HG02852 (cell line): ENCODE measurements at regions not wholly inside any gene's neighbourhood (a gene's known extent, or its start where the extent isn't known, plus 50 kb on each side); places are given as distances from the start of the nearest gene placed in this dataset.

Source experiments
- ATAC-seq: cut with Tn5 transposase; IDR thresholded peaks from one replicate; pipeline ENCODE4 v1.9.1; 2021; ENCODE audit warnings: mild to moderate bottlenecking, moderate library complexity; ENCODE audit not compliant: unreplicated experiment

DNA sequence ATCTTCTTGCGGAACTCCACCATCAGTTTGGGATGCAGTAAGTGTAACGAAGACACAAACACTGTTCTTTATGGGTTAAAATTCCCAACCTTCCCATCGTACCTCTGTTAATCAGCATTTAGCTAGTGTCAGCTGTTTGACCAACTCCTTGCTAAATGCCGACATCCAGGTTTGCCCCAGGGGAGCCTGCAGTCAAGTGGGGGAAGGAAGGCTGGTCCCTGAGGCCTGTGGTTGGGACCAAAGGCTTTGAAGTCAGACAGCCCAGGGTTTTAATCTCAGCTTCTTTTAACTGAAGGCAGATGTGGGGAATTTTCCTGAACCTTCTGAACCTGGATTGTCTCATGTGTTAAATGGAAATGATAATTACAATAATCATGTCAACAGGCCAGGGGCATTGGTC lies 443.7 kb downstream of the GLRX3 start:
- no peak for ATAC-seq

DNA sequence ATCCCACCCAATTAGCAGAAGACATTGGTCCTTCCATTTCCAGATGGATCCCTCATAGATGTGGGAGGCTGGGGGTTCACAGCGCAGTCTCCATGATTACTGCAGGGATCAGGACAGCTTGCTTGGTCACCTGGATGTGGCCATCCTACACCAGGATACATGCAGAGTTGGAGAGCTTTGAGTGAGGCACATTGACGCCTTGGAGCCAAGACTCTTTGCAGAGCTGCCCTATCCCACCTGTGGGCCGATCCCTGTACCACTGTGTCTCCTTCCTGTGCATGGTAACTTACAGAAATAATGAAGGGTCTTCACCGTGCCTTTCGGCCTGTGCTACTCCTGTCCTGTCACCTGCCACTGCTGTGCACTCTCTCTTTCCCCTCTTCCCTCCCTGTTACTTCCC lies 444.8 kb downstream of the GLRX3 start:
- no peak for ATAC-seq

DNA sequence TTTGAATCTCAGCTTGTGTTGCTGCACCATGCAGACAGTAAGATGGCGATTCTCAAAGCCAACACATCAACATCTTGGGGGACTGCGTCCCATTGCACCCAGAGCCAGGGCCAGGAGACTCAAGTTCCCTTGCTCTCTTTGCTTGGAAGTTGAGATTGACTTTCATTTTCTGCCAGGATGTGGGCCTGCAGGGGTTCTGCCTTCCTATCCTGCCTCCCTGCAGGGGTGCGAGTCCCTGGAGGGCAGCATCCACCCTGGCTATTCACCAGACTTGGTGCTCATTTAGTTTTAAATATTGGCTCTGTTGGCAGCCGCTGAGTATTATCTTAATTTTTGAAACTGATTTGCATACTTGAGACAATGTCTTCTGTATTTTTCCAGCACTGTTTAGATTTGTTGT lies 451.5 kb downstream of the GLRX3 start:
- ATAC-seq: no peak

DNA sequence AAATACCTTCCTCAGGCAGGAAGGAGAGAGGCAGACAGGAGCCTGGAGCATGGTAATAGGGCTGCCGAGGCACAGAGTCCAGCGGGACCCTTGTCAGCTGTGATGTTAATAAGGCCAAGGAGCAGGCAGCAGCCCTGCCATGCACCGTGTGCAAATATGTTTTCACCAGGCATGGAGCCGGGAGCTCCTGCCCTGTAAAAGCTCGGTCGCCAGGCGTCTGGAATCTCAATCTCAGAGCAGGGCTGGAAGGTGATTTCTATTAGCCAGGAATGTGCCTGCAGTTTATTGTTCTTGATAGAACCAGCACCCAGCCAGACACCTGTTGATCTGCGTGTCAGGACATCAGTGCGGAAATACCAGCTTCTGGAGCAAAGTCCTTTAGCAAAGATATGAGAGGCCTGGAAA lies 469.8 kb downstream of the GLRX3 start:
- no peak for ATAC-seq

DNA sequence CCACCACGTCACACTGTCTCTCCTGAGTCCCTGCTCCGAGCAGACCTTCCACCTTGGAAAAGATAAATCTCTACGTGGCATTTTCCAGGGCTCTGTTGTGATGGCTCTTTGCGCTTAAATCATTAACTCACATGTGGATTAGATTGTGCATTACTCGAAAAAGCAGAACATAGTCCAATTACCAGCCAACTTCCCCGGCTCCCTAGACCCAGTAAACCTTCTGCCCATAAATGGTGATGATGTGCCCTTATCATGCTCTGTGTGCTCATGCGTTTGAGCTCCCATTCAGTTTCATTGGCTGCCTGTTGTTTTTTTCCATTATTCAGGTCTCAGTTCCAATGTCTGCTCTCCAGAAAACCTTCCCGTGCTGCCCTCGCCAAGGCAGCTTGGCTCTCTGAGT lies 471.2 kb downstream of the GLRX3 start:
- no peak for ATAC-seq

DNA sequence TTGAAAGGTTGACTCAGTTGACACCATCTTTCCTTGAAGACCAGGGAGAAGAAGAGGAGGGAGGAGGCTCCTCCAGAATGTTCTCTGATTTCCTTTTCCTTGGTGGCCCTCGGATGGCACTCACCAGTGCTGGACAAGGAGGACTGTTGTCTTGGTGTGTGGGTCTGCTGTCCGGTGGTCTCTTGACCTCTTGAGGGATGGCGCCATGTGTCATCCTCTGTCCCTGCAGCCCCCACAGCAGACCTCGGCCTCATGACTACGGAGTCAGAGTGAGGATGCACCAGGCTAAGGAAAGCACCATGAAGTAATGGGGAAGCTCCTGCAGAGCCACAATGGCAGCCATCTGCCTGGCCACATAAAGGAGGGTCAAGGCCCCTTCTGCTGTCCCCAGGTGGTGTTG lies 475.0 kb downstream of the GLRX3 start:
- no peak for ATAC-seq

DNA sequence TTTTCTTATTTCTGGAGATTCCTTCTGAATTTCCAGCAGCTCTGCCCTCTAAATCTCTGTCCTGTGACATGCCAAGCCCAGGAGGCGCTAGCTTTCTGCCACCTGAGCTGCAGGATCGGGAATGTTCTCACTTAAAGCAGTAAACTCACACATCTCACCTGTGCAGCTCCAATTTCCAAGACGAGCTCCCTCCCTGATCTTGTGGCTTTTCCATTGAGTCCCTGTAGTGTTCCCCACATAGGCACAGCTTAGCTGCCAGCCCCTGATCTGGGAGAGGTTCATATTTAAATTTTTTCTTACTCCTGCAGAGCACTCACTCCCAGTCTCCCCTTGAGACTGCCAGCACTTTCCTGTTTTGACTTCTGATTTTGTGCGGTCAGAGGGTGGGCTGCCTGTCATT lies 479.3 kb downstream of the GLRX3 start:
- no peak for ATAC-seq

DNA sequence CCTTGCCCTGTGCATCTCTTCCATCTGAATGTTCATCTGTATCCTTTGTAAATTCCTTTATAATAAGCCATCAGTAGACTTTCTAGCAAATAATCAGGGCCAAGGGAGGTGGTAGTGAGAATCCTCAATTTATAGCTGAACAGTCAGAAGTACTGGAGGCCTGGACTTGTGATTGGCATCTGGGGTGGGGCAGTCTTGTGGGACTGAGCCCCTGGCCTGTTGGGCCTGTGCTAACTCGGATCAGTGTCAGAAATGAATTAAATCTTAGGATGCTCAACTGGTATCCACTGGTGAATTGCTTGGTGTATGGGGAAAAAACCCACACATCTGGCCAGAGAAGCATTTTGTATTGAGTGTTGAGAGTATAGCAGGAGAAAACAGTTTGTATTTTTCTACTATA lies 481.8 kb downstream of the GLRX3 start:
- no peak for ATAC-seq

DNA sequence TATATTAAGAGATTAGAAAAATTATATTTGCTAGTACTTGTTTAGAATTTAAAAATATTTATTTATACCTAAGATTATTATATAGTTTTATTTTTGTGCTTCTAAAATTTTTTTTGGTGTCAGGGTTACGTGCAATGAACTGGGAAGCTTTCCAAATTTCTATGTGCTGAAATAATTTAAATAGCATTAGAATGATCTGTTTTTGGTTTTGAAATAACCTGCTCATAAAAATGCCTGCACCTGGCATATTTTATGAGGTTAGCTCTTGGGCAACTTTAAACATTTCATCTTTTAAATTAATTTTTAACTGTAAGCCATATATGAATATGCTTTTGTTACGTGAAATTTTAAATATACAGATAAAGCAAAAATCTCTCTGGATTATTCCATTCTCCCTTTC lies 482.5 kb downstream of the GLRX3 start:
- ATAC-seq: no peak

DNA sequence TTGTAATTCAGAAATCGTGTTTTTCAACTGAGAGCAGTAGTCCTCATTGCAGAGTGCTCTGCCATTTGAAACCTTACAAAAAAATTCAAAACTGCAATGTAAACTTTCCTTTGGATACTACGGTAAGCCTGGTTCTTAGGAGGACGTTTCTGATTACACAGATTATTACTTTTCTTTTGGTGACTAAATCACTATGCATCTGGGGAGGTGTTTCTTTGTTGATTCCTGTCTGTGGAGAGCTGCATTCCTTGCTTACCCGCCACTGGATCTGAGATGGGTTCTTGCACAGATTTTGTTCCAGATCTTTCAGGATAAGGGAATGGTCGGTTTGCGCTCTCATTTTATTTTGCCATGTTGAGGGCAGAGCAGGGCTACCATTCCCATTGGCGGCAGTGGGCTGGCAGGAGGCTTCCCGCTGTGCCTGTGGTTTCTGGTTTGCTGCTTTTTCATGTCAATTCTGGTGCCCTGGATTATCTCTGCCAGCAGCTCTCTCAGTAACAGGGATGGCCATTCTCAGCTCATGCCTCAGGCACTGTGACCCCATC lies 485.1 kb downstream of the GLRX3 start:
- ATAC-seq: no peak

DNA sequence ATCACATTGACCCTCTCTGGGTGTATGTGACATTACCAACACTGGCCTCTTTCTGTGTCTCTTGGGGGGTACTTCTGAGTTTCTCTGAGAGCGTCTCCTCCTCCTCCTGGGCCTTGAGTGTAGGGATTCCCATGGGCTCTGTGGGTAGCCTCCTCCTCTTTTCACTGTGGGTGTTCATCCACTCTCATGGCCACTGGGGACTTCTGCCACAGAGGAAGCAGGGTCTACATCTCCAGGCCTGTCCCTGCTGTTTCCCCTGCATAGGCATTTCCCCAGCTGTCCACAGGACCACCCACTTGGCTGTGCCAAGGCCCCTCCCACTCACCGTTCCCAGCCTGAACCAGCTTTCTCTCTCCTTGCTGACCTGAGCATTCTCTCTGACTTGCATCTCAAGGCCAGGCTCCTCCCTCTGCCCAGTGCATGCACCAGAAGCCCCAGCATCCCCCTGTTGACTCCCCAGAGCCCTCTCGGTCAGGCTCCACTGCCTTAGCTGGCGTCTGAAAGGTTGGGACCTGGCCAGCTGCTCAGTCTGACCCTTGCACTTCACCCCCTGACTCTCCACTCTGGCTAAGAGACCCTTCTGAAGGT lies 487.6 kb downstream of the GLRX3 start:
- ATAC-seq: no peak

DNA sequence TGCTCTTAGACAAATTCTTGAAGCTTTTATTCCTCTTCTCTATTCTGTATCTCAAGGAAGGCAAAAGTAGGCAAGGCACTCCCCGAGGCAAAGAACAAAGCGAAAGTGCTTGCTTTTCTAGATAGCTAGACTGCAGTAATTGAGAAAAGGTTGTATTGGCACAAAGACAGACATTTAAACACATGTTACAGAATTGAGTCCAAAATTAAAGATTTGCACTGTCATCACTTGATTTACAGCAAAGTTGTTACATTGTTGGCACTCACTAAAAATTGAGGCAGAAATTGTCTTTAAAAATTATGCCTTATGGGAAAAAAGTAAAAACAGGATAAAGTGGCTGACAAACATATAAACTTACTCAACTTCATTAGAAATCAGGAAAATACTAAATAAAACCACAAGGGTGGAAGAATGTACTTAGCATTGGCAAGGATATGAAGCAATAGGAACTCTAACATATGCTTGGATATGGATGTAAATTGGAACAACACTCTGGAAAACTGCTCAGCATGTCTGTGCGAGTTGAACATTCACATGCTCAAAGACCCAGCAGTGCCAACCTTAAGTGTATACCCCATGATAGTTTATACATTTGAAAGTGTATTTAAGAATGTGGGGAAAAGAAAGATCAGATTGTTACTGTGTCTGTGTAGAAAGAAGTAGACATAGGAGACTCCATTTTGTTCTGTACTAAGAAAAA lies 491.3 kb downstream of the GLRX3 start:
- ATAC-seq: no peak

DNA sequence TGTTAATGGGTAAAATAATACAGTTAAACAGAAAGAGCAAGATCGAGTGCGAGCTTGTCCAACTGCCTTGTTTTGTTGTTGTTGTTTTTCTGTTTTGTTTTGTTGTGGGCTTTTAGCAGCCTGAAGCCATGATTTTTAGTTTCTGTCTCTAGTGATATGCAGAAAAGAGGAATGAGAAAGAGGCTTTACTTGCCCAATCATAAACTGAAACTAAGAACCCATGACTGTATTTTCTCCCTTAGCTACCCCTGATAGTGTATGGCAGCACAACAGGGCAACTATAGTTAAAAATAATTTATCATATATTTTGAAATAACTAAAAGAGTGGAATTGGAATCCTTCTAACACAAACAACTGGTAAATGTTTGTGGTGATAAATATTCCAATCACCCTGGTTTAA lies 493.9 kb downstream of the GLRX3 start:
- ATAC-seq: no peak

DNA sequence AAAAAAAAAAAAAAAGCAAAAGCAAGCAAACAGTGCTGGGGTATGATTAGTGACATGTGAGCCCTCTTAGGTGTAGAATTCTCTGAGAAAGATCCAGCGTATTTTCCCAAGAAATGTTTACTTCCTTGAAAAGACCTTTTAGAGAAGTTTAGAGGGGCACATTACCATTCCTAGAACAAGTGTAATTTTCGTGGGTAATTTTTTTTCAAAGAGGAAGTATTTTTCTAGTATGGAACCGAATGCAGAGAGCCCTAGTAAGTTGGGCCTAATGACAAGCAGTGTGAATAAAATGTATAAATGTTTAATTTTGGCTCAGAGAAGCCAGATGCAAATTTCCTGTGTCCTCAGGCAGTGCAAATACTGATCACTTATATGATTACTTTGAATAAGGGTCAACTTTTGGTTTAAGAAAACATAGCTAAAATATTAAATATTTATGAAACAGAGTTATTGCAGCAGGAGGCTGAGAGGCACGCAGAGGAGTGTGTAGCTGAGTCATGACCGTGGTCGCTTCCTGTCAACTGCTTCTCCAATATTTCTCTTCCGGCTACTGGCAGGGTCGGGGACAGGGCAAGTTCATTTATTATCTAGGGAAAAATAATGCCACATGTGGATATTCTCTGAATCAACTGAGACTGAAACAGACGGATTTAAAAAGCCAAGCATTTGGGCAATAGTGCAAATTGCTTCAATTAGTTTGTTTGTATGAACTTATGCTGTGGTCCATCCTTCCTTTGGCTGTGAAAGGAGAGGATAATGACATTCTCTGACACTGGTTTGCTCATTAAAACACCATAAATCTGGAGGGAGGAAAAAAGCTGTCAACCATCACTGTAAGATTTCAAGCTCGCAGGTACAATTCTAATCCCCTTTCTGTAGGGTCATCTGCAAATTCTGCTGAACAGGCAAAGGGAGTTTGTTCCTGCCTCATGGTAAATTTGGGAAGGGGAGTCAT lies 495.2 kb downstream of the GLRX3 start:
- no peak for ATAC-seq

DNA sequence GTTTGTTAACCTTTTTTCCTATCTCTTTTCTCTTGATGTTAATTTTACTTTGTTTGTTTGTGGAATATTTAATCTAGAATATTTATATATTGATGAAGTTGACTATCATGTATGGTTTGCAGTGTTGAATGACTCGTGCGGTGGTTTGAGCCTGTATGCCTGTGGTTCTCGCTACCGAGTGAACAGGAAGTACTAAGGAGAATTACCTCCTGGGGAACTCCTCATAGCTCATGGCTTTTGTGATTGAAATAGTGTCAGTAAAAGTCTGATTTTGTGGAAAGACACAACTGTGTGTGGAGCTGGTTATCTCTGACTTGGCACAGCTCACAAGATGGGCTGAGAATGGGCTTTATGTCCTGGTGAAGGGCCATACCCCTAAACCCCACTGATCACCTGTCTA lies 498.6 kb downstream of the GLRX3 start:
- ATAC-seq: no peak

DNA sequence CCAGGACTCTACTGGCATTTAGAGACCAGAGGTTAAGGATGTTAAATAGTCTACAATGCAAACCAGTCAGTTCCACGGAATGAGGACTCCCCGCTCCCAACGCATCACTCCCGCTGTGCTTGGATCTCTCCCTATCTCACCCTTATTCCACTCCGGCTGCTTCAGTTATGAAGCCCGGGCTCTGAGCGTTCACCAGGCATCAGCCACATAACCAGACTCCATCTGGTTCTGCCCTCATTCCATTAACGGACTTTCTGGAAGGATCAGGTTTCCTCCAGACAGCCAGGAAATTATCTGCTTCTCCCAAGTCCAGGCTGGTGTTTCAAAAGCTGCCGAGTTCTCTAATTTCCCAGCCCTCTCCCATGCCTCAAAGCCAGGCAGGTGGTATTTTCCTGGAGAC lies 499.3 kb downstream of the GLRX3 start:
- no peak for ATAC-seq

DNA sequence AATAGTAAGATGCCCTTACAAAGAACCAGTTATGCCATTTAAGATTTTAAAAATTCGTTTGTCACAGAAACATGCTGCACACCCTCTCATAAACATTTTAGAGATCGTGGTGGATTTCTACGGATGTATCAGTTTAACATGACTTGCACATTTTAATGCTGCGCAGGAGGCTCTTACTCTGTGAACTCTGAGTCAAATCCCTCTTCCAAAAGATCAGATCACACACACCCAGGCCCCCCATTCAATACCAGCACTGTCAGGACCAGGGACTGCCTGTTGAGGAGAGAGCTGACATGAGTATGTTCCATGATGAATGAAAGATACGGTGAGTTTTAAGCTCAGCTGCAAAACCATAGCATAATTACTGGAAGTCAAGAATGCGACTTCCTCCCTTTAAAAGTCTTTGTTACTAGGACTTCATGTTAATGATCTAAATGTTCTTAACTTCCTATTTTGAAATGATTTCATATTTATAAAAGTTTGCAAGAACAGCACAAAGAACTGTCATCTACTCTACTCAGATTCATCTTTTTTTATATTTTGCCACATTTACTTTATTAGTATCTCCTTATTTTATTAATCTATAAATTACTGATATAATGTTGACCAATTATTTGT lies 500.2 kb downstream of the GLRX3 start:
- ATAC-seq: no peak

DNA sequence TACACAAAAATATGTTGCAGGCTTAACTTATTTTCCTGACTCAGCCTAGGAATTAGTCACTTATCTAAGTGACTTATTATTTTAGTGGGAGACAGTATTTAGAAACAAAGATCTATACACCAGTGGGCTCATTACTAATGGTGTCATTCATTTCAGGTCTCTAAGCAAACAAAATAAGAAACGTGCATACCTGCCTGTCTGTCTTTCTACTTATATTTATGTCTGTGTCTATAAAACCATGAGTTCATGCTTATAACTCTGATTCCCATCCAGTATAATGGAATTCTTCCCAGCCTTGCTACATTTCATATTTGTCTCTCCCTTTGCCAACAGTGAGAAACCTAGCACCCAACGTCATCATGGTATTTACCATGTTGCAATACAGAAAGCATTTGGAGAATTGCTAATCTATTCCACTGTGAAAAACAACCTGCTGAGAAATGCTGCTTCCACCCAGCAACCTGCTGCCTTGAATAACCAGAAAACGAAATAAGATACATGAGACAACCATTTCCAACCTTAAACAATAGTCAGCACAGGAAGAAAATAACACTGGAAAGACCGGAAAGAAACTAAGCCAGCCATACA lies 501.0 kb downstream of the GLRX3 start:
- ATAC-seq: no peak

DNA sequence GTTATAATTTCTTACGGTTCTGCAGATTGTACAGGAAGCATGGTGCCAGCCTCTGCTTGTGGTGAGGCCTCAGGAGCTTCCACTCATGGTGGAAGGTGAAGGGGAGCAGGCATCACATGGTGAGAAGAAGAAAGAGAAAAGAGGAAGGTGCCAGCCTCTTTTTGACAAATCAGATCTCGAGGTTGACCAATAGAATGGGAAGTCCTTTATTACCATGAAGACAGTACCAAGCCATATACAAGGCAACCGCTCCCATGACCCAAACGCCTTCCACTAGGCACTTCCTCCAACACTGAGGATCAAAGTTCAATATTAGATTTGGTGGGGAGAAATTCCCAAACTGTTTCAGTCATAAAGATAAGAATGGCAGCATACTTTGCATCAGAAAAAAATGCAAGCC lies 502.8 kb downstream of the GLRX3 start:
- no peak for ATAC-seq

DNA sequence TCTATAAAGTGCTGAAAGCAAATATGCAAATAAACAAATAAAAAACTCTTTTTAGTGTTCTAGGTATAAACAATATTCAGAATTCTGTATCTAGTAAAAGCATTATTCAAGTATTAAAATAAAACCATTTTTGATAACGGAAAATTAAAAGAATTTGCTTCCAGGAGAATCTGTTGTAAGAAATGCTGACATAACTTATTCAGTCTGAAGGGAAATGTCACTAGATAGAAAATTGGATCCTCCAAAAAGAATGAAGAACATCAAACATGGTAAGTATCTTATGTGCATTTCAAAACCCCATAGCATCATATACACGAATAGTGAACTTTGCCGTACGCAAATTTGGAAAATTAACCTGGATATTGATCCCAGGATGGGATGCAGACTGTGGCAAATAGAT lies 506.7 kb downstream of the GLRX3 start:
- no peak for ATAC-seq

DNA sequence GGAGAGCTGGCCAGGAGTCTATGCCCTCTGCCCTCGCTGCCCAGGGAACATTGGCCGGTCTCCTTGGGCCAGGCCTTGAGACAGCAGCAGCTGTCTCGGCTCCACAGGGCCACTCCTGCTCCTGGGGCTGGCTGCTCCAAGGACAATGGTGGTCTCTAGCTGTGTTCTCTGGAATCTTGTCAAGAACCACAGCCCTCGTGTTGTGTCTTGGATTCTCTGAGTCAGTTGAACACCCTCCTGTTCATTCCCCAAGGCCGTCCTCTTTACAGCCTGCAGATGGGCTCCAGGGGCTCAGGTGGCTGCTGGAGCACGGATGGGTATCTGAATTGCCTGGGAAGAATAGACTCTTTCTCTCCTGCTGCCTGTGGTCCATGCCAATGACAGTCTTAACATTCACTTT lies 511.1 kb downstream of the GLRX3 start:
- ATAC-seq: no peak
